ENCODE measurements at regions not wholly inside any gene's neighbourhood (a gene's known extent, or its start where the extent isn't known, plus 50 kb on each side); places are given as distances from the start of the nearest gene placed in this dataset.
A peak's percentile ranks its signal among the peaks of the same experiment; 100 is the strongest.

- 0 out of 2 replicates have a peak overlapping the region, but pooled peaks have one; percentile 67 for H2AFZ ChIP-seq (ENCODE audit: low read length)
- H2BK5ac ChIP-seq (ENCODE audit: low read depth, low read length): peak overlapping the region; percentile 16; the same call in 1 of the 2 replicates
- H3K4me2 ChIP-seq (ENCODE audit: insufficient read depth in 1 of 2, low read depth in 2 of 2, low read length in 2 of 2): no peak overlapping the region
- no peaks in the 10 kb centered on the region for H3K27me3 ChIP-seq (replicated peaks in 1 of 4; ENCODE audit: control insufficient read depth in 3 of 4, extremely low read depth in 1 of 4, insufficient read depth in 3 of 4, low read length in 3 of 4)
- DNase-seq (ENCODE audit: low read depth in 1 of 2, low spot score in 2 of 2) (no peak), FAIRE-seq (no peak)
- no peak overlapping the region for H2BK20ac ChIP-seq (ENCODE audit: low read length)
- no peak overlapping the region for H3K27ac ChIP-seq (ENCODE audit: low read depth, low read length)
- H3K9me3 ChIP-seq (ENCODE audit: insufficient read depth in 2 of 2, low read depth in 1 of 2, low read length in 1 of 2): no peaks in the 10 kb centered on the region
- no peak overlapping the region for H3K4ac ChIP-seq (replicated peaks; ENCODE audit: insufficient read length, low read depth, low read length)
- H4K91ac ChIP-seq (replicated peaks; ENCODE audit: insufficient read length, low read length): no peak overlapping the region
- peaks cover 0 to 2% (median 0%) of the 10 kb centered on the region in 4 experiments; a peak in 1 of 7 replicates for H3K4me1 ChIP-seq (replicated peaks in 1 of 4; ENCODE audit: control insufficient read depth in 3 of 4, insufficient read depth in 4 of 4, low read length in 3 of 4)
- no peak overlapping the region for H2AK5ac ChIP-seq (ENCODE audit: low read depth, low read length)
- POLR2A ChIA-PET (ENCODE audit: partially characterized antibody): no interaction called here
- H4K20me1 ChIP-seq (replicated peaks in 1 of 2; ENCODE audit: control insufficient read depth in 1 of 2, insufficient read depth in 2 of 2, low read length in 2 of 2): no peaks in the 10 kb centered on the region
- no peak overlapping the region for H4K5ac ChIP-seq (ENCODE audit: insufficient read length, low read depth, low read length)
- H2BK15ac ChIP-seq (ENCODE audit: low read length): no peak overlapping the region
- H3K79me2 ChIP-seq (ENCODE audit: control insufficient read depth in 1 of 2, insufficient read depth in 2 of 2, low read length in 2 of 2): no peaks in the 10 kb centered on the region
- no peak overlapping the region for H3K18ac ChIP-seq (ENCODE audit: extremely low read depth, low read length)
- no peak for TF ChIP-seq E2F6 (IDR thresholded peaks at IDR 0.05)
- TF ChIP-seq CTBP2 (IDR thresholded peaks at IDR 0.05; ENCODE audit: borderline replicate concordance, insufficient read depth, insufficient read length, low read length): no peak
- TF ChIP-seq SIRT6 (IDR thresholded peaks at IDR 0.05; ENCODE audit: low read length): no peak
- no peak for TF ChIP-seq TAF1 (IDR thresholded peaks at IDR 0.05; ENCODE audit: low read depth, low read length)
- no peak for TF ChIP-seq RBBP5 (IDR thresholded peaks at IDR 0.05; ENCODE audit: borderline replicate concordance, low read depth, low read length)
- TF ChIP-seq FOSL1 (IDR thresholded peaks at IDR 0.05; ENCODE audit: insufficient read depth, low read depth, low read length): no peak
- no peak for TF ChIP-seq RFX5 (IDR thresholded peaks at IDR 0.05; ENCODE audit: borderline replicate concordance, low read depth, low read length)
- no peak for TF ChIP-seq RXRA (IDR thresholded peaks at IDR 0.05; ENCODE audit: insufficient read depth, low read depth, low read length)
- TF ChIP-seq SP4 (IDR thresholded peaks at IDR 0.05; ENCODE audit: low read length): no peak
- H3K9ac ChIP-seq (replicated peaks in 1 of 4; ENCODE audit: extremely low read depth in 1 of 4, low read depth in 3 of 4, low read length in 3 of 4): no peak overlapping the region
- no peak overlapping the region for H3K56ac ChIP-seq (replicated peaks; ENCODE audit: insufficient read length, low read depth, low read length)
- no peak overlapping the region for H3K14ac ChIP-seq (ENCODE audit: insufficient read length)
- no peak overlapping the region for H3K4me3 ChIP-seq (ENCODE audit: extremely low read depth in 1 of 4, insufficient read depth in 2 of 4, low read depth in 3 of 4, low read length in 4 of 4)
- H4K8ac ChIP-seq (ENCODE audit: extremely low read depth, insufficient read depth, low read length): peak overlapping the region; percentile 62
- H3K23ac ChIP-seq (ENCODE audit: insufficient read length): no peak overlapping the region
- 65% methylated on average over 2 of the region's 2 CpGs; no CpG with 5 or more reads in 1 of the 2 experiments for whole genome bisulfite sequencing, 2 experiments (ENCODE audit: extremely low coverage in 1 of 2, insufficient coverage in 1 of 2, insufficient read length in 1 of 2, insufficient replicate concordance in 2 of 2, low coverage in 1 of 2, low lambda C conversion rate in 2 of 2, missing lambda C conversion rate in 1 of 2)
- CTCF ChIA-PET (ENCODE audit: partially characterized antibody): interaction anchor here (0.8 kb wide), 1 partner anchor 9 kb away, joined by 3 read pairs; no protein-coding TSS in a partner anchor
- no peak overlapping the region for H2BK120ac ChIP-seq (replicated peaks; ENCODE audit: low read depth, low read length)
- H2BK12ac ChIP-seq (ENCODE audit: low read depth, low read length): no peak overlapping the region
- H3K36me3 ChIP-seq (ENCODE audit: control insufficient read depth in 2 of 4, insufficient read depth in 4 of 4, low read length in 3 of 4): no peaks in the 10 kb centered on the region
- H3K79me1 ChIP-seq (ENCODE audit: low read depth, low read length): no peaks in the 10 kb centered on the region
- H3K23me2 ChIP-seq (ENCODE audit: low read depth, low read length): no peaks in the 10 kb centered on the region
These were observed 247.2 kb downstream of the ALX1 start for GRCh38 chr12:85527192-85527591.
